Activated CD4-positive, alpha-beta T cell treated with anti-CD3 and anti-CD28 coated beads, Interleukin-2, amount 50 U/mL, for 1 hour (primary cell): ENCODE measurements at regions not wholly inside any gene's neighbourhood (a gene's known extent, or its start where the extent isn't known, plus 50 kb on each side); places are given as distances from the start of the nearest gene placed in this dataset.
"Not testable (repeated sequence)": the region's sequence is repeated elsewhere in the genome, so short reads cannot be mapped to it uniquely, and the experiment has no call there.

Experiments used
- DNase-seq: peaks from one replicate; pipeline ENCODE4 v3.0.0-alpha.2; 2020

DNA sequence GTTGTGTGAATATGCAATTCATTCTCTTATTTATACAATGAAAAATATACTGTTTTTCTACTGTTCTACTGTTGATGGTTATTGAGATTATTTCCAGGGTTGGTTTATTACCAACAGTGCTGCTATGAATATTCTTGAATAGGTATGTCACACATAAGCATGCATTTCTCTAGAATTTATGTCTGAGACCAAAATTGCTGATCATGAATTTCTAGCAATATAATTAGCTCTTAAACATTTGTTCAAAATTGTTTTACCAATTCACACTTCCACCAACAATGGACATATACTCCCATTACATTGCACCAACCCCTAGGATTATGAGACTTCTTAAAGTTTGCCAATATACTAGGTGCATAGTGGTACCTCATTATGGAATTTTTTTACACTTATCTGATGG lies 164.1 kb upstream of the KCNQ5 start:
- DNase-seq = no peak

DNA sequence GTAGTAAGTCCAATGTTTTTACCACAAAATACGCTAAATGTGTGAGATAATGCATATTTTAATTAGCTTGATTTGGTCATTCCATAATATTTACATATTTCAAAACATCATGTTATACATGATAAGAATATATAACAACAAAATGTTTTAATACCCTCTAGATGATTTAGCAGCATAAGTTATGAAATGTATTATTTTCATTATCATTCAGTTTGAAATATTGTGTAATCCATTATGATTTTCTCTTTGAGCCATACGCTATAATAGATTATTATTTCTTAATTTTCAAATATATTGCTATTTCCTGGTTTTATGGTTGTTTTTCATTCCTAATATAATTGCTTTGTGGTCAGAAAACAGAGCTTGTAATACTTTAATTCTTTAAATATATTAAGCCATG lies 163.3 kb upstream of the KCNQ5 start:
- DNase-seq = no peak

DNA sequence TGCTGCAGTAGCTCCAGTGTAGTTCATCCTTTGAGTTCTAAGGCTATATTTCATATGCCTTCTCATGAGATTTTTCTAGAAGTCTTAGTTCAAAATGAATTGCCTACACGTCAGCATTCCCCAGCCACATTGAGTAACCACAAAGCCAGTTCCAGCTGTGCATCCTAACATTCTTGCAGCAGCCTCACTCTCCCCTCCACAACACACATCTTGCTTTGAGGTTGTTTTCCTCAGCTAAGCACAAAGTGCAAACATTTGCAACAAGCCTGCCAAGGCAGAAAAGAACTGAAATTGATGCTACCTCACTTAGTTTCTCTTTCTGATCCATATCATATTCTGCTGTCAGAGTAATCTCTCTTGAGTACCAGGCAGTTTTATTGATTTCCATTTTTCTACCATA lies 160.7 kb upstream of the KCNQ5 start:
- no peak for DNase-seq

DNA sequence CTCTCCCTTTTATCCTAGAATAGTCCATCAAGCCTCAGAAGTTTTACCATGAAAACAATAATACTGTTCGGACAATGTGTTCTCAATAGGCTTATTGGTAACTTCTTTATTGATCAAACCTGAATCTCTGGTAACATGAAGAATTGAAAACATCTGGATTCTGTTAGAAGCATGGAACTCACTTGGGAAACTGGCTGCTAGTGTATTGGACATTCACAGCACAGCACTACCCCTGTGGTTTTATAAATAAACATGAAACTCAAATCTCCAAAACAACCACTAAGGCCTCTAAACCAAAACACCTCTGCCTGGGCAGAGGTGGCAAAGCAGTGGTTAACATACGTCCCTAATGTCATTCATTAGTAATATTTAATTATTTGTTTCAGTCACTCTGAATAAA lies 157.6 kb upstream of the KCNQ5 start:
- DNase-seq = no peak

DNA sequence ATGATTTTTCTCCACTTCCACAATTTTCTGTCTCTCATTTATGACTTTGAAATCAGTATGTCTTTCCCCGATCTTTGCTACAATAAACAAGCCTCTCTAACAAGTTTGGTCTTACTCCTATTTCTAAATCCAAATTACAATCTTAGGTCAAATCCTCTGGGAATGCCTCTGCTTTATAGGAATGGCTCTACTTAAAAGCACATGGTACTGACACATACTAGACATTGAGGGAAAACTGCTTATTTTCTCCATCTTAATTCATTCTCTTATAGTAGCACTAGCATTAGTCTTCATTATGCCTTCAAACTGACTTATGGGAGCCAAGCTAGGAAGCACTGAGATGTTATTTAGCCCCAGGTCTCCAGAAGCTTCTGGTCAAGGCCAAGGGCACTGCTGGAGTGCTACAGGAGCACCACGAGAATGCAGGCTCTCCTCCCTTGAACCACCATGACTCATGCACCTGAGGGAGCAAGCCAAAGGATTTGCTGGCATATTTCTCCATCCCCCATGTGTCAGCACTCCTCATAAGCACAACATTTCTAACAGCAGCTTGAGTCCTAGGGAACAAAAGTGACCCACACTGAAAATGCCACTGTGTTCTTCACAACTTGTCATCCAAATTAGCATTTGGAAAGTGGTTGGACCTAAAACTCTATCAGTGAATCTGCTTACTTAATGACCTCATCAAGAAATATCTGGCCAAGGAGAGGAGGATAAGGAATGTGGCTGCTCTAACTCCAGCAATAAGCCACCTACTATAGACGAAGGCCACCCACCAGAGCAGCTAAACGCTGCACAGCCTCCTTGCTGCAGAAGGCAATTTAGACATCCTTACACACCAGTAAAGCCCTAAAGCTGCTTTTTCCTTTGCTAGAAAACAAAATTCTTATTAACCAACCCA lies 156.8 kb upstream of the KCNQ5 start:
- no peak for DNase-seq

DNA sequence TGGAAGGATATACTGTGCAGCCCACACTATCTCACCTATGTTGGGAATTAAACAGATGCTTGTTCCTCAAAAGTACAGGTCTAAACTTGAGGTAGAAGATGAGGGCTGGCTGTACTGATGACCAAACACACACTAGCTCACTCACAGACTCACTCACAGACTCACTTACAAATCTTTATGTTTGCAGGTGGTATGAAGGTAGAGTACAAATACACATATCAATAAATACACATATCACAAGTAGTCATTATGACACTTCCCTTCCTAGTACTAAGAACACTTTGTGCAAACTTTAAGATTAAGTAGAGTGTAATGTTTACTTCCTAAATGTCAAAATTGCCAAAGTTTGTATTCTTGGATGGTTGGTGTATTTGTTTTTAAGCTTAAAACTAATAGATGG lies 155.4 kb upstream of the KCNQ5 start:
- no peak for DNase-seq

DNA sequence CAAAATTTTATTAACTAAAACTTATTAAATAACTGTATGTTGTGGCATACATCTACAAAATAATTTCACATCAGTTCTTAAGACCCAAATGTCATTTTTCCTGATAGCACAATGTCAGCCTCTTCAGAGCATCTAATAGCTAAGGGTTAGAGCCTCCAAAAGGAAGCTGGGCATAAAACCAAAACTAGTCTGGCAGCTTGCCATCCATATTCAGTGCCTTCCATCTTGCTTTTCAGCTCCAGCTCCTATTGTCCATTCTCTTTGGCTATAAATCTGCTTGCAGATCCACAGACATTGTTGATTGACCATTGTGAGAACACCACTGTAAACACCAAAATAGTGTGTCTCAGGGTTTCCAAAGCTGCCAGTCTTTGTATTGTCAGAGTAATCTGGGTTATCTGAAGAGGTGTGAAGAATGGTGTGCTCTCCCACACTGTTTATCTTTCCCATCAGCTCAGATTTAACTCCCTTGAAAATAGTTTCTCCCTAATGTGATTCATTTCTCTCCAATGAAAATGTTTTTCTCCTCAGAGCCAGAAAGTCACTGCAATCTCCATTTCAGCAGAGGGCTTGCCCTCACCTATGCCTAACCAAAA lies 154.8 kb upstream of the KCNQ5 start:
- DNase-seq = no peak

DNA sequence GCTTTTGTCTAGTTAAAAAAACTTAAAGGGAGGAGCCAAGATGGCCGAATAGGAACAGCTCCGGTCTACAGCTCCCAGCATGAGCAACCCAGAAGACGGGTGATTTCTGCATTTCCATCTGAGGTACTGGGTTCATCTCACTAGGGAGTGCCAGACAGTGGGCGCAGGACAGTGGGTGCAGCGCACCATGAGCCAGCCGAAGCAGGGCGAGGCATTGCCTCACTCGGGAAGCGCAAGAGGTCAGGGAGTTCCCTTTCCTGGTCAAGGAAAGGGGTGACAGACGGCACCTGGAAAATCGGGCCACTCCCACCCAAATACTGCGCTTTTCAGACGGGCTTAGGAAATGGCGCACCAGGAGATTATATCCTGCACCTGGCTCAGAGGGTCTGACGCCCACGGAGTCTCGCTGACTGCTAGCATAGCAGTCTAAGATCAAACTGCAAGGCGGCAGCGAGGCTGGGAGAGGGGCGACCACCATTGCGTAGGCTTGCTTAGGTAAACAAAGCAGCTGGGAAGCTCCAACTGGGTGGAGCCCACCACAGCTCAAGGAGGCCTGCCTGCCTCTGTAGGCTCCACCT lies 152.4 kb upstream of the KCNQ5 start:
- not testable (repeated sequence) for DNase-seq

DNA sequence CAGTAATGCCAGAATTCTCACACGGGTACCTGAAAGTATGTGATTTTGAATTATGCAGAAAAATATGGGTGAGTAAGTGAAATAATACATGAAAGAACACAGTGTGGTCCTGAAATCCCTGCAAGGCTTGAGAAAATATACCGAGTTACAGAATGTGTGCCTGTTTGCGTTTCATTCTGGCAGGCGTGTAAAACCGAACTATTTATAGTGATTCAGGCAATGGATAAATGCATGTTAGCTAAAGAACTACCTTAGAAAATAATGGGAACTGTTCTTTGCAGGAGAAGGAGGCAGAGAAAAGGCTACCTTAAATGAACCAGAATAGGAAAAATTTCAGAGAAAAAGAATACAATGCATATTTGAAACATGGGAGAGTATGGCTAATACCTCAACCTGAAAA lies 145.8 kb upstream of the KCNQ5 start:
- DNase-seq = no peak

DNA sequence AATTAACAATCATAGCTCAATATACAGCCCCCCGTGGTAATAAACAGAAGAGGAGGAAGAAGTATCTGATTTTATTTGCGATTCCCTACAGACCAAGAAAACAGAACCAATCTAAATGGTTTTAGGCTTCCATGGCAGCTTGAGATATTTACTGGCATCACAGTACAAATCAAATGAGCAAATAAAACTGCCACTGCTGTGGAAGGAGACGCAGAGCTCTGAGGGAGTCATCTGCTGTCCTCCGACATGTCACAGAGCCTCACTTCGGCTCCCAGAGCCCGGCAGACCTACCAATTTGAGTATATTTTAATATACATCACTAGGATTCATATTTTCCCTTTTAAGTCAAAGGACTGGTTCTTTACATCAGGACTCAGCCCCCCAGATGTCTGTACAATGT lies 145.2 kb upstream of the KCNQ5 start:
- DNase-seq = no peak

DNA sequence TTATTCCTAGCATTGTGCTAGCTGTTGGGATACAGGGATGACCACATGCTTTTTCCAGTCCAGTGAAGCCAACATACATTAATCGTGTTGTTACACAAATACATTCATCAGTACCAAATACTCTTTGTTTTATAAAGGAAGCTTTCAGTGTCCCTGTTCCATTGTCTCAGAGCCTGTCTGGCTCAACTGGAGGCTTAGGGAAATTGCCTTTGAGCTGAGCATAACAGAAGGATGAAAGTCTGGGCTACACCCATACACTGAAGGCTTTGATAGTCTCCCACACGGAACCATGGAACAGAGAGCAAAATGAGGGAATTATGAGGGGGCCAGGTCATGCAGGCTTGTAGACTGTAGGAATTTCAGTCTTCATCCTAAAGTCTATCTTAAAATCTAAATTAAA lies 126.4 kb upstream of the KCNQ5 start:
- no peak for DNase-seq

DNA sequence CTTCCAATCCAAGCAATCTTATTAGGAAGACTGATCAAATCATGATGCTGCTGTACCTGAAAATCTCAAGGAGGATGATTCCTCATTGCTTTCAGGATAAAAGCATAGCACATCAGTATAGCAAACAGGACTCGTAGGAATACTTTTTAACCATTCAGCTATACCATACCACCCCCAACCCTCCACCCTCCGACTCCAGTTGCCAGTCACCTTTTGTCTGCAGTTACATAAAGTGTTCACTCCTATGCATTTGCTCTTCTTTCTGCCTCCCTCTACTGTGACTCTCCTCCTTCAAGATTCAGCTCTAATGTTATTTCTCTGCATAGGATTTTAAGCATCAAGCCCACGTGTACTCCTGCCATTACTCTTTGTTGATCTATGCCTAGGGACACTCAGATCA lies 124.7 kb upstream of the KCNQ5 start:
- no peak for DNase-seq

DNA sequence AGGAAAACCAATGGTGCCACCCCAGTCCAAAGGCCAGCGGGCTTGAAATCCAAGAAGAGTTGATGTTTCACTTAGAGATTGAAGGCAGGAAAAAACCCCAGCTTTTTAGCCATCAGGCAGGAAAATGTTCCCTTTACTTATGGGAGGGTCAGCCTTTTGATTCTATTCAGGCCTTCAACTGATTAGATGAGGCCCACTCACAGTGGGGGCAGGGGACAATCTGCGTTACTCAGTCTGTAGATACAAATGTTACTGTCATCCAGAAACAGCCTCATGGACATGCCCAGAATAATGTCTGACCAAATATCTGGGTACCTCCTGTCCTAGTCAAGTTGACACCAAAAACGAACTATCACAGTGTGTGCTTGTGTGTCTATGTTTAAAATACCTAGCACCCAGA lies 121.2 kb upstream of the KCNQ5 start:
- DNase-seq = no peak

DNA sequence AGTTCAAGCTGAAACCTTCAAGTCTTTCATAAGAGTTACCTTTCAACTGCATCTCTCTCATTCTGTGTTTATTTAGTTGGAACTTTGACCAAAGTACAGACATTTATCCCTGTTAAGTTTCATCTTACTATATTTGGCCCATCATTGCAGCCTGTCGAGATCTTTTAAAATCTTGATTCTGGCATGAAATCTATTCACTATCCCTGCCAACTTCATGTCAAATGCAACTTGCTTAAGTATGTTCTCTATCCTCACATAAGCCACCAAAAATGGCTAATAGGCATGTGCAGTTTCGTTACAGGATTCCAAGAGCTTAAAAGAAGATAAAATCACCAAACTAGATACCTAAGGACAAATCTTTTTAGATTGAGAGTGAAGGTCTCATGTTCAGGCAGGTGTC lies 117.5 kb upstream of the KCNQ5 start:
- no peak for DNase-seq

DNA sequence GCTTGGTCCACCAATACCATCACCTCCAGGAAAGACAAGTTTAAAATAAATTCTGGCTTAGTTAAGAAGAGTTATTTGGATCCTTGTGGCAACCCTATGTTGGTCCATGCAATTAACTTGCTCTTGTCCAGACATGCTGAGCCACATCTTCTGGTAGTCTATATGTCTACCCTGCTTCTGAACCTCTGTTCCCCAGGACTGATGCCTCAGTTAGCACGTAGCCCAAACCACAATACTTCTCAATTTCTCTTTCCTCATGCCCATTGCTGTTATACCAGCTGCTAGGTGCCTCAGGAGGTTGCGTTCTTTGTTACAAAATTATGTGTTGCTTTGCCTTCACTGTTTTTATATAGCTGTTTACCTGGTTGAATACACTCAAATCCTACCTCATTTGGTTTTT lies 116.4 kb upstream of the KCNQ5 start:
- no peak for DNase-seq

DNA sequence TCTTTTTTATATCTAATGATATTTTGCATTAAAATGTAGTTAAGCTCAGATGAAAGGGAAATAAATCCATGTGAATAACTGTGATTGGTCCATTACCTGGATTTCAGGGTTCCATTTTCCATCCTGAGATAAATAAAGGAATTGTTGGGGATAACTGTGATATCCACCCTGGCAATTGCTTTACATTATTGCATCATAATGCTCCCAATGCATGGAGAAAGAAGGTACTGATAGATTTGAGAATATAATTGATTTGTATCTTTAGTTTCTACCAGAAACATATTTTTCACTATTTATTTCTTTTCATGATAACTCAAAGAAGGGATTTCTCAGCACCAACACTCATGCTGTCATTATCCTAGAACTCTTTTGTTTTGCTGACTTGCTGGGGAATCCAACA lies 102.0 kb upstream of the KCNQ5 start:
- DNase-seq = no peak

DNA sequence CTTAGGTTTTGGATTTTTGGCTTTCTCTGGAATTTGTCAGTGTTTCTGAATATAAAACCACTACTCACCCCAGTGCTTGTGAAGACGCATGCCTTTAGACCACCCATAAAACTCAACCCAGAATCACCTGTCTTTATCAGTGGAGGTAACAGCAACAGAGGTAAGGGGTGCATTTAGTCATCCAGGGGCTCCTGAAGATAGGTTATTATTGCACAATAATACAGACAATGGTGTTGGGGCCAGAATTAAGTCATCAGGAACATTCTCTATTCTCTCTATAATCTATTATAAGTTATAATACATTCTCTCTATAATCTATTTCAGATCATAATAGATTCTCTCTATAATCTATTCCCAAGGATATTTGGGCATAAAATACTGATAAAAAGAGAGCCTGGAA lies 100.2 kb upstream of the KCNQ5 start:
- DNase-seq = no peak

DNA sequence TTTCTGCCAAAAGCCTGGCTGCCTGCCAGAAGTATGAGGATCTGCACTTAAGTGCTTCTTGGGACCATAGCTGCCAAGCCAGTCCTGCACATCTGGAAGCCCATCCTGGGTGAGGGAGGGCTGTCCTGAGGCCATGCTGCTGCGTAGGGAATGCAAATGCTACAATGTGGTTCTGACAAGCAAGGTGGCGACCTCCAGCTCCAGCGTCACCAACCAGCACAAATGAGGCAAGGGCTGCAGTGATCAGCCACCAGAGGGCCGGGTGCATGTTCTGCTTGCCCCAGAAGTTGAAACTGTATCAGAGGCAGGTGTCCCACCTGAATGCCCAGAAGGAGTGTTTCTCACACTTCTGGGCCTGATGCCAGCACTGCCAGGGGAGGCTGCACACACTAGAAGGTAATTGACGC lies 99.1 kb upstream of the KCNQ5 start:
- DNase-seq = peak; percentile 12

DNA sequence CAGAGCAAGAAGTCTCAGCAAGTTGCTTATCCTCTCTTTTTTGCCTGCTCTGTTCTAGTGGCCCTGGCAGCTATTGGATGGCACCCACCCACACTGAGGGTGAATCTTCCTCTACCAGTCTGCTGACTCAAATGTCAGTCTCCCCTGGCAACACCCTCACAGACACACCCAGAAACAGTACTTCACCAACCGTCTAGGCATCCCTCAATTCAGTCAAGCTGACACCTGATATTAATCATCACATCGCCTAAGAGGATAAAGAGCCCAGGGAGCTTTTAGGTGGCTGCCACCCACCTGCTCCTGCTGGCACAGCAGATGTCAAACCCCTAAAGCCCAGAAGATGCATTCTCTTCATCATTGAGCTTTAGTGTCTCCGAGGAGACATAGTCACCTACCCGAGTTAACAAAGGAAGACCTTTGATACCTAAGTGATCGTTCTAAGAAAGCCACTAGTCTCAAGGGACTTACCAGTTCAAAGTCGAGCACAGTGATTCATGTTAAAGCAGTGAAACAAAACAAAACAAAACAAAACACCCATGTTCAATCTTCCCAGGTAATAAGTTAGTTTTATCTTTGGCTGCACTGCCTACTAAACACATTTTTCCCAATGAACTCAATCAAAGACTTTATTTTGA lies 97.7 kb upstream of the KCNQ5 start:
- no peak for DNase-seq

DNA sequence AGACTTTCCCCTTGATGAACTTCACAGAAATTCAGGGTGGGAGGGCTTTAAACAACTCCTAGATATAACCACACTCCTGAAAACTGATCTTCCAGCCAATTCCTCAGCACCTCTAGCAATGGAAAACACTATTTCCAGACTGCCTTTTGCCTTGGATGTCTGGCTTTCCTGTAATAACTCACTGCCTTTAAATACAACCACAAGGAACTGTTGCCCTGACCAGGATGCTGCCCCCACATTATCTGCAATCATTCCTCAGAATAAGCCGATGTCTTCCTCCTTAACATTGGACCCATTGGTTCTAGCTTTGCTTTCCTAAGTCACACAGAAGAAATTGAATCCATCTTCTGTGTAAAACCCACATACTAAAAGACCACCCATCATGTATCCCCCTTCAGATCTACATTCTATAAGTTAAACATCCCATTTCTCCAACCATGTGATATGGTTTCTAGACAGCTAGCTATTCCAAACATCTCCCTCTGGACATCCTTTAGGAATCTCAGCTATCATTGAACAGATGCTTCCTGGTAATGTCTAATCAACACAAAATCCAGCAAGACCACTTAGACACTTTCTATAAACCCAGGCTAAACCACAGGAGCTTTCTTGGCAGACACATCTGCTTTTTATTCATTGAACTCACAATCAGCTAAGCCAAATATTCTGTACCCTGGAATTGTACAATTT lies 95.9 kb upstream of the KCNQ5 start:
- no peak for DNase-seq

DNA sequence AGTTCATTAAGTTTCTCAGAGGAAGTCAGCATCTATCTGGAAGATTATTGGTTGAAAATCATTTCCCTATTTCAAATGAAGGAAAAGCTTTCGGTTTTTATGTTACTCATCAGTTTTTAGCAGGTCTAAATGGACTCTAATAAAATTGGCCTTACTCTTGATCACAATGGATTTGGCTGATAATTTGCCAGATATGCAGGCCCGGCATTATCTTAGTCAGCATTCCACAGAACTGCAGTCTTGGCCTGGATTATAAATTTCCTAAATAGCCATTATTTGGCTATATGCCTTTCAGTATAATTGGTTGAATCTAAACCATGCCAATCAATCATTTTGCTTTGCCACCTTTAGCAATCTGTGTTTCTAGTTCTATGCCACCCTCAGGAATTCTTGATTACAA lies 91.7 kb upstream of the KCNQ5 start:
- no peak for DNase-seq

DNA sequence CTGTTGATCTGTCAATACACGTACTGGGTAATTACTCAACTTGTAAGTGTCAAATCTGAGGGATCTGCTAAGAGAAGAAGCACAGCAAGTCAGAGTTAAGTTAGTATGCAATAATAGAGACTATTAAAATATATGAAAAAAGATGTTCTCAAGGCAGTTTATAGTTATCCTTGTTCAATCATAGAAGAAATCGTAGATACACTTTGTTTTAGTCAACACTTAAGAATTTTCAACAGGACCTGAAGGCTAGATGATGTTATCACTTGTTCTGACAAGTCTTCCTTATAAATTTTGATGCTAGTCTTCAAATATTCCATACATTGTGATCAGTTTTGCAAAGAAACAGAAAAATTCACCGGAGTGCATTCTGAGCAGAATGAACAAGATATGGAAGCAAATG lies 91.1 kb upstream of the KCNQ5 start:
- DNase-seq = no peak

DNA sequence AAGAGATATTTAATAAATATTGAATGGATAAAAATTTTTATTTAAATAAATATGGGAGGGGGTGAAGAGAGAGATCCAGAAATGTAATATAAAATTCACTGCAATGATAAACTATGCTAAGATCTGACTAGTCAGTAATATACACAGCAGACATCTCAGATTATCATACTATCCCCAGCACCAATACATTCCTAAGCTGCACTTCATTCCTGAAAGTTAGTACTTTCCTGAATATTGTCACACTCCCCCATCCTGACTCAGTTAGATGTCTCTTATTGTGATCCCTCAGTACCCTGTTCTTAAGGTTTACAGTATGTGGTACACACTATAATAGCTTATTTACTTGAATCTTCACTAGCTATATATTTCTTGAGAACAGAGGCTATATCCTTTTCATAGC lies 88.3 kb upstream of the KCNQ5 start:
- no peak for DNase-seq
